GM12864 (cell line): ENCODE measurements at regions not wholly inside any gene's neighbourhood (a gene's known extent, or its start where the extent isn't known, plus 50 kb on each side); places are given as distances from the start of the nearest gene placed in this dataset.
"Not testable (repeated sequence)": the region's sequence is repeated elsewhere in the genome, so short reads cannot be mapped to it uniquely, and the experiment has no call there.

Experiments used
- DNase-seq: peaks from one replicate; pipeline ENCODE4 v3.0.0-alpha.2; 2011; ENCODE audit warnings: low read depth
- H3K4me3 ChIP-seq: 2 replicates; pipeline ENCODE4 v1.5.1; 2011; ENCODE audit warnings: mild to moderate bottlenecking, low read depth, low read length, control low read depth
- CTCF ChIP-seq: IDR thresholded peaks from 2 replicates; pipeline ENCODE4 v1.5.1; 2011; ENCODE audit warnings: low read depth, mild to moderate bottlenecking, moderate library complexity, low read length, control low read depth, inconsistent platforms; ENCODE audit errors: missing control alignments

- DNase-seq = no peak
- H3K4me3 ChIP-seq = no peak overlapping the region
- no peak for TF ChIP-seq CTCF
Observed at GRCh38 chr6:78618970-78619369, 248.4 kb upstream of the IRAK1BP1 start.

- DNase-seq = no peak
- no peak for TF ChIP-seq CTCF
- no peak overlapping the region for H3K4me3 ChIP-seq
Observed at GRCh38 chr6:78623554-78623953, 243.8 kb upstream of the IRAK1BP1 start.

- no peak overlapping the region for H3K4me3 ChIP-seq
- no peak for DNase-seq
- TF ChIP-seq CTCF = no peak
Observed at GRCh38 chr6:78629154-78629721, 238.1 kb upstream of the IRAK1BP1 start.

GRCh38 chr6:78629836-78630235 is 237.5 kb upstream of the IRAK1BP1 start:
- H3K4me3 ChIP-seq = no peak overlapping the region

GRCh38 chr6:78631976-78632375 is 235.4 kb upstream of the IRAK1BP1 start:
- no peak for TF ChIP-seq CTCF
- no peak overlapping the region for H3K4me3 ChIP-seq
- DNase-seq = no peak

More at GRCh38 chr6:78629836-78630235, 237.5 kb upstream of the IRAK1BP1 start:
- TF ChIP-seq CTCF = no peak
- no peak for DNase-seq

- TF ChIP-seq CTCF = no peak
- DNase-seq = no peak
- H3K4me3 ChIP-seq = no peak overlapping the region
Observed at GRCh38 chr6:78639111-78640110, 227.9 kb upstream of the IRAK1BP1 start.

GRCh38 chr6:78643976-78644375 is 223.4 kb upstream of the IRAK1BP1 start:
- not testable (repeated sequence) for DNase-seq, H3K4me3 ChIP-seq

- H3K4me3 ChIP-seq, DNase-seq: not testable (repeated sequence)
Observed at GRCh38 chr6:78646542-78647415, 220.6 kb upstream of the IRAK1BP1 start.

- DNase-seq, H3K4me3 ChIP-seq: not testable (repeated sequence)
Observed at GRCh38 chr6:78665819-78666218, 201.5 kb upstream of the IRAK1BP1 start.
